GM21619 (cell line): ENCODE measurements at regions not wholly inside any gene's neighbourhood (a gene's known extent, or its start where the extent isn't known, plus 50 kb on each side); places are given as distances from the start of the nearest gene placed in this dataset.

Experiments used
- ATAC-seq: cut with Tn5 transposase; IDR thresholded peaks from one replicate; pipeline ENCODE4 v1.9.1; 2021; ENCODE audit not compliant: unreplicated experiment

- no peak for ATAC-seq
These were observed 54.8 kb upstream of the RASSF8 start for GRCh38 chr12:25903603-25904245.

- no peak for ATAC-seq
These were observed 54.0 kb upstream of the RASSF8 start for GRCh38 chr12:25904442-25904841.

GRCh38 chr12:25906651-25907340 lies 51.7 kb upstream of the RASSF8 start:
- no peak for ATAC-seq
